ENCODE measurements at regions not wholly inside any gene's neighbourhood (a gene's known extent, or its start where the extent isn't known, plus 50 kb on each side); places are given as distances from the start of the nearest gene placed in this dataset.

DNA sequence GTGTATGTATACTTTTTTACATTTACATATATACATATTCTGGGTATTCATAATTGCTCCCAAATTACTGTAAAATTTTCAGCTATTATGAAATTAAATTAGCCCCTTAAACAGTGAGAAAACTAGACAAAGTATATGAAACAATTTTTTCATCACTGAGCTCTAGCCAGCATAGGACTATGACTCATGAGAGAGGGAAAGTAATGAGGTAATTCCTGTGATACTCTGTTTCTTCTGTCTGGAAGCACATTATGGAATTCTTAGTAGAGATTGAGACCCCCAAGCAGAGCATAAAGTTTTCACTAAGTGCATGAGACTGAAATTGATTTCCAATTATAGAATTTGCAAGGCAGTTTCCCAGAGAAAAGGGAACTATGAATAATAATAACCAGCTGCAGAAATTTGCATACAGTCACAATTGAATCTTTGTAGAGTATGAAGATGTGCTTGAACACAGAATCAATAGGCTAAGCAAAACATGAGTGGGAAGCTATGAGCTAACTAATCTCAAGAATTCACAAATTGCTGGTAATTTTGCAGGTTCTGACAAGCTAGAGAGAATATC lies 779.3 kb downstream of the ARAP2 start (continued):
- TF ChIP-seq, protein P1, sequence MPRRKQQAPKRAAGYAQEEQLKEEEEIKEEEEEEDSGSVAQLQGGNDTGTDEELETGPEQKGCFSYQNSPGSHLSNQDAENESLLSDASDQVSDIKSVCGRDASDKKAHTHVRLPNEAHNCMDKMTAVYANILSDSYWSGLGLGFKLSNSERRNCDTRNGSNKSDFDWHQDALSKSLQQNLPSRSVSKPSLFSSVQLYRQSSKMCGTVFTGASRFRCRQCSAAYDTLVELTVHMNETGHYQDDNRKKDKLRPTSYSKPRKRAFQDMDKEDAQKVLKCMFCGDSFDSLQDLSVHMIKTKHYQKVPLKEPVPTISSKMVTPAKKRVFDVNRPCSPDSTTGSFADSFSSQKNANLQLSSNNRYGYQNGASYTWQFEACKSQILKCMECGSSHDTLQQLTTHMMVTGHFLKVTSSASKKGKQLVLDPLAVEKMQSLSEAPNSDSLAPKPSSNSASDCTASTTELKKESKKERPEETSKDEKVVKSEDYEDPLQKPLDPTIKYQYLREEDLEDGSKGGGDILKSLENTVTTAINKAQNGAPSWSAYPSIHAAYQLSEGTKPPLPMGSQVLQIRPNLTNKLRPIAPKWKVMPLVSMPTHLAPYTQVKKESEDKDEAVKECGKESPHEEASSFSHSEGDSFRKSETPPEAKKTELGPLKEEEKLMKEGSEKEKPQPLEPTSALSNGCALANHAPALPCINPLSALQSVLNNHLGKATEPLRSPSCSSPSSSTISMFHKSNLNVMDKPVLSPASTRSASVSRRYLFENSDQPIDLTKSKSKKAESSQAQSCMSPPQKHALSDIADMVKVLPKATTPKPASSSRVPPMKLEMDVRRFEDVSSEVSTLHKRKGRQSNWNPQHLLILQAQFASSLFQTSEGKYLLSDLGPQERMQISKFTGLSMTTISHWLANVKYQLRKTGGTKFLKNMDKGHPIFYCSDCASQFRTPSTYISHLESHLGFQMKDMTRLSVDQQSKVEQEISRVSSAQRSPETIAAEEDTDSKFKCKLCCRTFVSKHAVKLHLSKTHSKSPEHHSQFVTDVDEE (CRISPR knock-in tag; IDR thresholded peaks at IDR 0.05) = no peak
- TF ChIP-seq ESRRG (CRISPR knock-in tag; IDR thresholded peaks at IDR 0.05) (no peak), ZFP30 (CRISPR knock-in tag; IDR thresholded peaks at IDR 0.05) (no peak), ISL1 (CRISPR knock-in tag; IDR thresholded peaks at IDR 0.05) (no peak), OSR1 (CRISPR knock-in tag; IDR thresholded peaks at IDR 0.05) (no peak), BACH2 (CRISPR knock-in tag; IDR thresholded peaks at IDR 0.05; ENCODE audit: borderline replicate concordance) (no peak), ZC3H10 (CRISPR knock-in tag; IDR thresholded peaks at IDR 0.05) (no peak), ZFP3 (CRISPR knock-in tag; IDR thresholded peaks at IDR 0.05) (no peak)

DNA sequence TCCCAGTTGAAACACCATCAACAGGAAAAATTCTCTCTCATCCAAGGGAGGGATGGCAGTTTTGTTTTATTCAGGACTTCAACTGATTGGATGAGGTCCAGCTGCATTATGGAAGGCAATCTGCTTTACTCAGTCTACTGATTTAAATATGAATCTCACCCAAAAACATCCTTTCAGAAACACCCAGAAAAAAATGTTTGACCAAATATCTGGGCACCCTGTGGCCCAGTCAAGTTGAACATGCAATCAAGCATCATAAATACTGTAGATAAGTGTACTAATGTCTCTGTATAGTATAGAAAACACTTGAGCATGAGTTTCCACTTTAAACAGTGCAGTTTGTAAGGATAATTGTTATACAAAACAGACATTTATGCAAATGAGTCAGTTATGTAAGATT lies 753.2 kb downstream of the ARAP2 start:
- TF ChIP-seq, protein P2, sequence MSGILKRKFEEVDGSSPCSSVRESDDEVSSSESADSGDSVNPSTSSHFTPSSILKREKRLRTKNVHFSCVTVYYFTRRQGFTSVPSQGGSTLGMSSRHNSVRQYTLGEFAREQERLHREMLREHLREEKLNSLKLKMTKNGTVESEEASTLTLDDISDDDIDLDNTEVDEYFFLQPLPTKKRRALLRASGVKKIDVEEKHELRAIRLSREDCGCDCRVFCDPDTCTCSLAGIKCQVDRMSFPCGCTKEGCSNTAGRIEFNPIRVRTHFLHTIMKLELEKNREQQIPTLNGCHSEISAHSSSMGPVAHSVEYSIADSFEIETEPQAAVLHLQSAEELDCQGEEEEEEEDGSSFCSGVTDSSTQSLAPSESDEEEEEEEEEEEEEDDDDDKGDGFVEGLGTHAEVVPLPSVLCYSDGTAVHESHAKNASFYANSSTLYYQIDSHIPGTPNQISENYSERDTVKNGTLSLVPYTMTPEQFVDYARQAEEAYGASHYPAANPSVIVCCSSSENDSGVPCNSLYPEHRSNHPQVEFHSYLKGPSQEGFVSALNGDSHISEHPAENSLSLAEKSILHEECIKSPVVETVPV (CRISPR knock-in tag; IDR thresholded peaks at IDR 0.05) = no peak
- TF ChIP-seq ESRRG (CRISPR knock-in tag; IDR thresholded peaks at IDR 0.05) (no peak), SNAI2 (CRISPR knock-in tag; IDR thresholded peaks at IDR 0.05) (no peak), CSDC2 (CRISPR knock-in tag; IDR thresholded peaks at IDR 0.05) (no peak), BACH2 (CRISPR knock-in tag; IDR thresholded peaks at IDR 0.05; ENCODE audit: borderline replicate concordance) (no peak), OSR1 (CRISPR knock-in tag; IDR thresholded peaks at IDR 0.05) (no peak), ZC3H10 (CRISPR knock-in tag; IDR thresholded peaks at IDR 0.05) (no peak), RARB (CRISPR knock-in tag; IDR thresholded peaks at IDR 0.05) (no peak)
- TF ChIP-seq, protein P3, sequence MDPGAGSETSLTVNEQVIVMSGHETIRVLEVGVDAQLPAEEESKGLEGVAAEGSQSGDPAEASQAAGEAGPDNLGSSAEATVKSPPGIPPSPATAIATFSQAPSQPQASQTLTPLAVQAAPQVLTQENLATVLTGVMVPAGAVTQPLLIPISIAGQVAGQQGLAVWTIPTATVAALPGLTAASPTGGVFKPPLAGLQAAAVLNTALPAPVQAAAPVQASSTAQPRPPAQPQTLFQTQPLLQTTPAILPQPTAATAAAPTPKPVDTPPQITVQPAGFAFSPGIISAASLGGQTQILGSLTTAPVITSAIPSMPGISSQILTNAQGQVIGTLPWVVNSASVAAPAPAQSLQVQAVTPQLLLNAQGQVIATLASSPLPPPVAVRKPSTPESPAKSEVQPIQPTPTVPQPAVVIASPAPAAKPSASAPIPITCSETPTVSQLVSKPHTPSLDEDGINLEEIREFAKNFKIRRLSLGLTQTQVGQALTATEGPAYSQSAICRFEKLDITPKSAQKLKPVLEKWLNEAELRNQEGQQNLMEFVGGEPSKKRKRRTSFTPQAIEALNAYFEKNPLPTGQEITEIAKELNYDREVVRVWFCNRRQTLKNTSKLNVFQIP (CRISPR knock-in tag; IDR thresholded peaks at IDR 0.05; ENCODE audit: borderline replicate concordance, low read depth) = no peak
- TF ChIP-seq, protein P1 (CRISPR knock-in tag; IDR thresholded peaks at IDR 0.05) = no peak
- ATAC-seq = no peak

DNA sequence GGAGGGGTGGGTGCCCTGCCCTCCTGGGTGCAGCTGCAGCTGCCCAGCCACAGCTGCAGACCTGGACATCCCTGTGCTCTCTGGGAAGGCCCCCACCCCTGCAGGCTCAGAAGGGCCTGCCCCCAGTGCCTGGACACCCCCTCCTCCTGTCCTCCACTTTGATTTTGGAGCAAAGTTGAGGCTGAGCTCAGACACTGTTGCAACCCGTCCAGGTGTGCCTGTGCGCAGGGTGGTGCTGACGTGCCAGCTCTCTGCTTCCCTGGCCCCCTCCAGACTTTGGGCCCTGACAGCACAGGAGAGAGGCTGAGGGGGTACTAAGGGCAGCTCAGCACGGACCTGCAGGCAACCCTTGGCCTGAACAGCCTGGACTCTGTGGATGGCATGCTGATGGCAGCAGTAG lies 750.3 kb downstream of the ARAP2 start:
- ATAC-seq = no peak
- TF ChIP-seq ISL1 (CRISPR knock-in tag; IDR thresholded peaks at IDR 0.05) = no peak
- no peak for TF ChIP-seq ZFP30 (CRISPR knock-in tag; IDR thresholded peaks at IDR 0.05)
- TF ChIP-seq, protein P4, sequence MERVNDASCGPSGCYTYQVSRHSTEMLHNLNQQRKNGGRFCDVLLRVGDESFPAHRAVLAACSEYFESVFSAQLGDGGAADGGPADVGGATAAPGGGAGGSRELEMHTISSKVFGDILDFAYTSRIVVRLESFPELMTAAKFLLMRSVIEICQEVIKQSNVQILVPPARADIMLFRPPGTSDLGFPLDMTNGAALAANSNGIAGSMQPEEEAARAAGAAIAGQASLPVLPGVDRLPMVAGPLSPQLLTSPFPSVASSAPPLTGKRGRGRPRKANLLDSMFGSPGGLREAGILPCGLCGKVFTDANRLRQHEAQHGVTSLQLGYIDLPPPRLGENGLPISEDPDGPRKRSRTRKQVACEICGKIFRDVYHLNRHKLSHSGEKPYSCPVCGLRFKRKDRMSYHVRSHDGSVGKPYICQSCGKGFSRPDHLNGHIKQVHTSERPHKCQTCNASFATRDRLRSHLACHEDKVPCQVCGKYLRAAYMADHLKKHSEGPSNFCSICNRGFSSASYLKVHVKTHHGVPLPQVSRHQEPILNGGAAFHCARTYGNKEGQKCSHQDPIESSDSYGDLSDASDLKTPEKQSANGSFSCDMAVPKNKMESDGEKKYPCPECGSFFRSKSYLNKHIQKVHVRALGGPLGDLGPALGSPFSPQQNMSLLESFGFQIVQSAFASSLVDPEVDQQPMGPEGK (CRISPR knock-in tag; IDR thresholded peaks at IDR 0.05; ENCODE audit: borderline replicate concordance) = no peak
- no peak for TF ChIP-seq BACH2 (CRISPR knock-in tag; IDR thresholded peaks at IDR 0.05; ENCODE audit: borderline replicate concordance)
- no peak for TF ChIP-seq ZNF8 (CRISPR knock-in tag; IDR thresholded peaks at IDR 0.05)
- no peak for TF ChIP-seq GLIS3 (CRISPR knock-in tag; IDR thresholded peaks at IDR 0.05)
- TF ChIP-seq ZNF565 (CRISPR knock-in tag; conservative IDR thresholded peaks at IDR 0.05; ENCODE audit: low read depth) = no peak
- TF ChIP-seq ZFP3 (CRISPR knock-in tag; IDR thresholded peaks at IDR 0.05) = no peak
- TF ChIP-seq, protein P3 (CRISPR knock-in tag; IDR thresholded peaks at IDR 0.05; ENCODE audit: borderline replicate concordance, low read depth) = no peak
- TF ChIP-seq, protein P2 (CRISPR knock-in tag; IDR thresholded peaks at IDR 0.05) = no peak
- TF ChIP-seq, protein P1 (CRISPR knock-in tag; IDR thresholded peaks at IDR 0.05) = no peak
- TF ChIP-seq OSR1 (CRISPR knock-in tag; IDR thresholded peaks at IDR 0.05) = no peak
- no peak for TF ChIP-seq RARB (CRISPR knock-in tag; IDR thresholded peaks at IDR 0.05)
- no peak for TF ChIP-seq ZC3H10 (CRISPR knock-in tag; IDR thresholded peaks at IDR 0.05)
- TF ChIP-seq SNAI2 (CRISPR knock-in tag; IDR thresholded peaks at IDR 0.05) = no peak
- TF ChIP-seq TOX (CRISPR knock-in tag; IDR thresholded peaks at IDR 0.05; ENCODE audit: borderline replicate concordance) = no peak

Data from SK-N-SH treated with all-trans-retinoic acid at 6 μM for 48 hours (cell line).